Prostate gland (tissue), 2 donors: ENCODE measurements at regions not wholly inside any gene's neighbourhood (a gene's known extent, or its start where the extent isn't known, plus 50 kb on each side); places are given as distances from the start of the nearest gene placed in this dataset.

Experiments used
- CTCF ChIP-seq, 4 experiments: fragments of 200-600 bp in 2 of 4; fragments of 450-650 bp in 2 of 4; sonication (generic) in 2 of 4; IDR thresholded peaks; 1 replicate in 3 of 4; 2 replicates in 1 of 4; pipeline ENCODE4 v1.5.1; 2016 to 2019; ENCODE audit warnings: antibody characterized with exemption in 4 of 4, mild to moderate bottlenecking in 2 of 4, moderate library complexity in 2 of 4
- POLR2A ChIP-seq: fragments of 450-650 bp; IDR thresholded peaks from one replicate; pipeline ENCODE4 v1.6.1; 2016; ENCODE audit warnings: antibody characterized with exemption, mild to moderate bottlenecking

- TF ChIP-seq CTCF (IDR thresholded peaks at IDR 0.05) (no peak), POLR2A (no peak)
These were observed 343.1 kb downstream of the FLRT2 start for GRCh38 chr14:85873006-85873405.
